Endothelial cell of umbilical vein (primary cell): ENCODE measurements at regions not wholly inside any gene's neighbourhood (a gene's known extent, or its start where the extent isn't known, plus 50 kb on each side); places are given as distances from the start of the nearest gene placed in this dataset.

Source experiments
- BruUV-seq: library from RNA; stranded (reverse); fragments of 400-500 nt; replicated peaks from 2 replicates; lab custom pipeline; 2021; lab: Mats Ljungman, UMichigan
- CTCF ChIA-PET: fragments of 300-600, 350-600 bp; sonication (Branson Sonifier 250); formaldehyde crosslinking; loops from one replicate; lab custom pipeline; 2021; ENCODE audit warnings: antibody characterized with exemption, inconsistent platforms; lab: Charles Lee
- POLR2A ChIA-PET: fragments of 300-600, 350-600 bp; sonication (Branson Sonifier 250); formaldehyde crosslinking; loops from one replicate; lab custom pipeline; 2021; ENCODE audit warnings: antibody characterized with exemption, inconsistent platforms; lab: Charles Lee
- DNase-seq: peaks from one replicate; pipeline ENCODE4 v3.0.0-alpha.2; 2011; ENCODE audit warnings: low read depth, low spot score
- FAIRE-seq: peaks from 2 replicates; lab custom pipeline; 2011; peaks lifted over from hg19 to GRCh38; lab: Jason Lieb, UNC
- H2AFZ ChIP-seq: 2 replicates; pipeline ENCODE4 v1.6.0; 2012; ENCODE audit warnings: low read depth, low read length, control low read depth, inconsistent platforms
- H3K27ac ChIP-seq: 2 replicates; pipeline ENCODE4 v1.5.1; 2011; ENCODE audit warnings: low read depth, mild to moderate bottlenecking, control low read depth, low read length, moderate library complexity; ENCODE audit not compliant: insufficient read depth
- H3K27me3 ChIP-seq, 2 experiments: 2 replicates each; pipeline versions ENCODE4 v1.6.0 to v1.6.1; 2011; ENCODE audit warnings: low read length in 2 of 2, mixed read lengths in 1 of 2; ENCODE audit not compliant: control insufficient read depth in 2 of 2, insufficient read depth in 2 of 2
- H3K36me3 ChIP-seq, 2 experiments: 2 replicates in 1 of 2; 3 replicates in 1 of 2; pipeline ENCODE4 v1.5.1; 2011; ENCODE audit warnings: low read length in 2 of 2, mild to moderate bottlenecking in 1 of 2, moderate library complexity in 1 of 2; ENCODE audit not compliant: control insufficient read depth in 2 of 2, insufficient read depth in 2 of 2; ENCODE audit errors: extremely low read depth in 1 of 2
- H3K4me1 ChIP-seq: 3 replicates; pipeline ENCODE4 v1.5.1; 2011; ENCODE audit warnings: mild to moderate bottlenecking, low read length; ENCODE audit not compliant: control insufficient read depth, insufficient read depth; ENCODE audit errors: extremely low read depth
- H3K4me2 ChIP-seq: 2 replicates; pipeline ENCODE4 v1.6.1; 2011; ENCODE audit warnings: low read length, control low read depth, mixed read lengths; ENCODE audit not compliant: insufficient read depth
- H3K4me3 ChIP-seq, 3 experiments: fragments of 200-600 bp in 1 of 3; sonication (generic), shearing (Covaris generic) in 1 of 3; replicated peaks in 1 of 3; 2 replicates each; pipeline ENCODE4 v1.5.1; 2011 to 2016; ENCODE audit warnings: control low read depth in 3 of 3, low read length in 3 of 3, mild to moderate bottlenecking in 2 of 3, inconsistent platforms in 1 of 3, low read depth in 1 of 3, moderate library complexity in 1 of 3; ENCODE audit not compliant: insufficient read depth in 1 of 3
- H3K79me2 ChIP-seq: 2 replicates; pipeline ENCODE4 v1.6.0; 2012; ENCODE audit warnings: low read length, inconsistent platforms; ENCODE audit not compliant: control insufficient read depth, insufficient read depth
- H3K9ac ChIP-seq: replicated peaks from 2 replicates; pipeline ENCODE3; 2011; ENCODE audit warnings: low read length, control low read depth; ENCODE audit not compliant: insufficient read depth; ENCODE audit errors: extremely low read depth
- H3K9me1 ChIP-seq: replicated peaks from 3 replicates; pipeline ENCODE4 v1.6.0; 2011; ENCODE audit warnings: mild to moderate bottlenecking, low read length; ENCODE audit not compliant: control insufficient read depth, insufficient read depth; ENCODE audit errors: extremely low read depth
- H3K9me3 ChIP-seq: replicated peaks from 2 replicates; pipeline ENCODE4 v1.5.1; 2012; ENCODE audit warnings: low read length, inconsistent platforms; ENCODE audit not compliant: control insufficient read depth, insufficient read depth
- H4K20me1 ChIP-seq: replicated peaks from 2 replicates; pipeline ENCODE3; 2011; ENCODE audit warnings: mild to moderate bottlenecking, low read length; ENCODE audit not compliant: control insufficient read depth, insufficient read depth; ENCODE audit errors: extremely low read depth
- EZH2 ChIP-seq: IDR thresholded peaks from 2 replicates; pipeline ENCODE4 v1.6.1; 2012; ENCODE audit warnings: borderline replicate concordance, low read depth, mild to moderate bottlenecking, moderate library complexity, low read length, inconsistent platforms; ENCODE audit not compliant: severe bottlenecking
- FOS ChIP-seq: IDR thresholded peaks from 2 replicates; pipeline ENCODE4 v1.6.1; 2011; ENCODE audit warnings: mild to moderate bottlenecking, low read length, moderate library complexity, borderline replicate concordance; ENCODE audit not compliant: insufficient read depth
- GATA2 ChIP-seq: IDR thresholded peaks from 2 replicates; pipeline ENCODE4 v1.7.0; 2011; ENCODE audit warnings: low read depth, mild to moderate bottlenecking, moderate library complexity, mixed read lengths, low read length; ENCODE audit not compliant: insufficient read length, insufficient read depth
- JUN ChIP-seq: IDR thresholded peaks from 2 replicates; pipeline ENCODE4 v1.6.1; 2011; ENCODE audit warnings: borderline replicate concordance, low read depth; ENCODE audit not compliant: insufficient read length, insufficient read depth
- MYC ChIP-seq: IDR thresholded peaks from one replicate; pipeline ENCODE4 v1.6.1; 2011; ENCODE audit warnings: mild to moderate bottlenecking, low read depth, low read length
- POLR2A ChIP-seq: IDR thresholded peaks from 2 replicates; pipeline ENCODE4 v1.6.1; 2012; ENCODE audit warnings: low read depth, mild to moderate bottlenecking, control low read depth, low read length
- POLR2AphosphoS5 ChIP-seq: IDR thresholded peaks from 2 replicates; pipeline ENCODE4 v1.6.1; 2012; ENCODE audit warnings: low read depth, mild to moderate bottlenecking, control low read depth, low read length, moderate library complexity; ENCODE audit not compliant: insufficient read depth
- dilution Hi-C: fragments of 300-500 bp; cut with MboI; formaldehyde crosslinking; loops from one replicate; pipeline ENCODE4 v1.15.0; 2019; ENCODE audit warnings: low sequenced_read_pairs; ENCODE audit not compliant: extremely low pct_ligation_motif_present
- intact Hi-C: fragments of 100-400 bp; cut with micrococcal nuclease; formaldehyde crosslinking; loops from one replicate; pipeline ENCODE4 v1.10.0; 2022
- TF ChIP-seq, protein P1 (sequence below), 2 donors: IDR thresholded peaks; 1 replicate in 1 of 2; 2 replicates in 1 of 2; pipeline ENCODE4 v1.5.1; 2011; ENCODE audit warnings: low read length in 2 of 2, mild to moderate bottlenecking in 2 of 2, moderate library complexity in 2 of 2, control low read depth in 1 of 2, inconsistent platforms in 1 of 2, low read depth in 1 of 2; ENCODE audit not compliant: insufficient read depth in 1 of 2; ENCODE audit errors: extremely low read depth in 1 of 2
- TF ChIP-seq, protein P2 (sequence below): IDR thresholded peaks from 2 replicates; pipeline ENCODE4 v1.6.1; 2011; ENCODE audit not compliant: insufficient read depth, insufficient read length

DNA sequence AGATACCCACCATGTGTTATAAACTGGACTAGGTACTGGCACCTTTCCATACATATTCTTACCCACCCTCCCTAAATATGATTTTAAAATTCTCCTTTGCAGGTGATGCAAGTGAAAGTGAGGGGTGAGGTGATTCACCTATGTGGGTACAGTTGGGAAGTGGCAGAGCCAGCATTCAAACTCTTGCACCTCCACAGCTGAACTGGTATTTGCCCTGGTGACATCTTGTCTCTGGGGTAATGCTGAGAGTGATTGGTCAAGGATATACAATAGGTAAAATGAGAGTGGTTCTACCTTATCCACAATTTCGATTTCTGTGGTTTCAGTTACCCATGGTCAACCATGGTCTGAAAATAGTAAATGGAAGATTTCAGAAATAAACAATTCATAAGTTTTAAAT is 288.2 kb downstream of the MIAT start:
- H3K4me2 ChIP-seq = no peak overlapping the region
- no peak overlapping the region for H3K4me3 ChIP-seq
- H3K27ac ChIP-seq = no peak overlapping the region
- BruUV-seq = no TSS peak
- H3K79me2 ChIP-seq = no peaks in the 10 kb centered on the region
- H3K9me3 ChIP-seq = no peaks in the 10 kb centered on the region
- intact Hi-C loops = no loop called here
- no peaks in the 10 kb centered on the region for H4K20me1 ChIP-seq
- FAIRE-seq (no peak), DNase-seq (no peak)
- TF ChIP-seq, protein P1, sequence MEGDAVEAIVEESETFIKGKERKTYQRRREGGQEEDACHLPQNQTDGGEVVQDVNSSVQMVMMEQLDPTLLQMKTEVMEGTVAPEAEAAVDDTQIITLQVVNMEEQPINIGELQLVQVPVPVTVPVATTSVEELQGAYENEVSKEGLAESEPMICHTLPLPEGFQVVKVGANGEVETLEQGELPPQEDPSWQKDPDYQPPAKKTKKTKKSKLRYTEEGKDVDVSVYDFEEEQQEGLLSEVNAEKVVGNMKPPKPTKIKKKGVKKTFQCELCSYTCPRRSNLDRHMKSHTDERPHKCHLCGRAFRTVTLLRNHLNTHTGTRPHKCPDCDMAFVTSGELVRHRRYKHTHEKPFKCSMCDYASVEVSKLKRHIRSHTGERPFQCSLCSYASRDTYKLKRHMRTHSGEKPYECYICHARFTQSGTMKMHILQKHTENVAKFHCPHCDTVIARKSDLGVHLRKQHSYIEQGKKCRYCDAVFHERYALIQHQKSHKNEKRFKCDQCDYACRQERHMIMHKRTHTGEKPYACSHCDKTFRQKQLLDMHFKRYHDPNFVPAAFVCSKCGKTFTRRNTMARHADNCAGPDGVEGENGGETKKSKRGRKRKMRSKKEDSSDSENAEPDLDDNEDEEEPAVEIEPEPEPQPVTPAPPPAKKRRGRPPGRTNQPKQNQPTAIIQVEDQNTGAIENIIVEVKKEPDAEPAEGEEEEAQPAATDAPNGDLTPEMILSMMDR (IDR thresholded peaks at IDR 0.05; ENCODE audit: extremely low read depth in 1 of 2, insufficient read depth in 1 of 2, low read depth in 1 of 2, low read length in 2 of 2) = no peak
- TF ChIP-seq EZH2 = no peak
- no peak for TF ChIP-seq FOS
- TF ChIP-seq GATA2 = no peak
- TF ChIP-seq POLR2AphosphoS5 = no peak
- TF ChIP-seq JUN = no peak
- no peak for TF ChIP-seq POLR2A
- TF ChIP-seq, protein P2, sequence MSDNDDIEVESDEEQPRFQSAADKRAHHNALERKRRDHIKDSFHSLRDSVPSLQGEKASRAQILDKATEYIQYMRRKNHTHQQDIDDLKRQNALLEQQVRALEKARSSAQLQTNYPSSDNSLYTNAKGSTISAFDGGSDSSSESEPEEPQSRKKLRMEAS = no peak
- no peak for TF ChIP-seq MYC
- dilution Hi-C loops = no loop called here
- no peaks in the 10 kb centered on the region for H3K27me3 ChIP-seq
- H3K9ac ChIP-seq = no peak overlapping the region
- no peak overlapping the region for H2AFZ ChIP-seq
- no peaks in the 10 kb centered on the region for H3K4me1 ChIP-seq
- POLR2A ChIA-PET = no interaction called here
- CTCF ChIA-PET = no interaction called here
- H3K9me1 ChIP-seq = no peaks in the 10 kb centered on the region
- no peaks in the 10 kb centered on the region for H3K36me3 ChIP-seq
